22Rv1 (cell line): ENCODE measurements at regions not wholly inside any gene's neighbourhood (a gene's known extent, or its start where the extent isn't known, plus 50 kb on each side); places are given as distances from the start of the nearest gene placed in this dataset.

Experiments used
- ZFX ChIP-seq: fragments of 450-650 bp; IDR thresholded peaks from 2 replicates; pipeline ENCODE4 v1.6.1; 2017; ENCODE audit warnings: antibody characterized with exemption, borderline replicate concordance
- TF ChIP-seq, protein P1 (sequence below): fragments of 450-650 bp; IDR thresholded peaks from 2 replicates; pipeline ENCODE4 v1.5.1; 2017; ENCODE audit warnings: mild to moderate bottlenecking

DNA sequence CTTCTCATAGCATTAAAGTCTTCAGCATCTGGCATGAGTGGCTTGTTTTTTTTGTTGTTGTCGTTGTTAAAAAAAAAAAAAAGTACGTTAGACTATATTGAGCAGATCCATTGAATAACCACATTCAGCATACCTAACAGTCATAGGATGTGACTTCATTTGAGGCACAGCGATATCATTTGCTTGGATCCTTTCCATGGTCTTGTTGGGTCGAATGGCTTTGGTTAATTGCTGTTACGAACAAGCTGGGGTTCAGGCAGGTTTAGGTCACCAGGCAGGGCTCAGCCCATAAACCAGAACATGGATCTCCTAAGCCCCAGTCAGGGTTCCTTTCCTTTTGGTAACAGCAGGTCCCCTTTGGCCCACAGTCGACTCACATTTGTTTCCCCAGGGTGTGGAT lies 76.2 kb downstream of the POLR2M start:
- TF ChIP-seq, protein P1, sequence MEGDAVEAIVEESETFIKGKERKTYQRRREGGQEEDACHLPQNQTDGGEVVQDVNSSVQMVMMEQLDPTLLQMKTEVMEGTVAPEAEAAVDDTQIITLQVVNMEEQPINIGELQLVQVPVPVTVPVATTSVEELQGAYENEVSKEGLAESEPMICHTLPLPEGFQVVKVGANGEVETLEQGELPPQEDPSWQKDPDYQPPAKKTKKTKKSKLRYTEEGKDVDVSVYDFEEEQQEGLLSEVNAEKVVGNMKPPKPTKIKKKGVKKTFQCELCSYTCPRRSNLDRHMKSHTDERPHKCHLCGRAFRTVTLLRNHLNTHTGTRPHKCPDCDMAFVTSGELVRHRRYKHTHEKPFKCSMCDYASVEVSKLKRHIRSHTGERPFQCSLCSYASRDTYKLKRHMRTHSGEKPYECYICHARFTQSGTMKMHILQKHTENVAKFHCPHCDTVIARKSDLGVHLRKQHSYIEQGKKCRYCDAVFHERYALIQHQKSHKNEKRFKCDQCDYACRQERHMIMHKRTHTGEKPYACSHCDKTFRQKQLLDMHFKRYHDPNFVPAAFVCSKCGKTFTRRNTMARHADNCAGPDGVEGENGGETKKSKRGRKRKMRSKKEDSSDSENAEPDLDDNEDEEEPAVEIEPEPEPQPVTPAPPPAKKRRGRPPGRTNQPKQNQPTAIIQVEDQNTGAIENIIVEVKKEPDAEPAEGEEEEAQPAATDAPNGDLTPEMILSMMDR: no peak
- TF ChIP-seq ZFX: no peak
